Astrocyte (in vitro differentiated cells and primary cell): ENCODE measurements at regions not wholly inside any gene's neighbourhood (a gene's known extent, or its start where the extent isn't known, plus 50 kb on each side); places are given as distances from the start of the nearest gene placed in this dataset.

Source experiments
- DNase-seq: peaks from one replicate; pipeline ENCODE4 v3.0.0-alpha.2; 2010; ENCODE audit warnings: low read depth
- FAIRE-seq: peaks from 2 replicates; lab custom pipeline; 2011; peaks lifted over from hg19 to GRCh38; lab: Jason Lieb, UNC
- H2AFZ ChIP-seq: 2 replicates; pipeline ENCODE4 v1.6.0; 2012; ENCODE audit warnings: low read depth, low read length, inconsistent platforms
- H3K27ac ChIP-seq: 2 replicates; pipeline ENCODE4 v1.5.1; 2011; ENCODE audit warnings: low read depth, low read length, inconsistent platforms
- H3K27me3 ChIP-seq: 2 replicates; pipeline ENCODE4 v1.6.0; 2011; ENCODE audit warnings: low read length, inconsistent platforms; ENCODE audit not compliant: insufficient read depth
- H3K36me3 ChIP-seq: 2 replicates; pipeline ENCODE4 v1.5.1; 2011; ENCODE audit warnings: low read length, inconsistent platforms; ENCODE audit not compliant: insufficient read depth
- H3K4me1 ChIP-seq: 2 replicates; pipeline ENCODE4 v1.5.1; 2011; ENCODE audit warnings: low read length, inconsistent platforms; ENCODE audit not compliant: insufficient read depth
- H3K4me2 ChIP-seq: 2 replicates; pipeline ENCODE4 v1.6.0; 2012; ENCODE audit warnings: low read length, inconsistent platforms
- H3K4me3 ChIP-seq: 2 replicates; pipeline ENCODE4 v1.5.1; 2011; ENCODE audit warnings: low read depth, mild to moderate bottlenecking, low read length, inconsistent platforms; ENCODE audit not compliant: insufficient read depth
- H3K79me2 ChIP-seq: 2 replicates; pipeline ENCODE4 v1.6.0; 2012; ENCODE audit warnings: mild to moderate bottlenecking, low read length, inconsistent platforms; ENCODE audit not compliant: insufficient read depth
- H3K9ac ChIP-seq: 2 replicates; pipeline ENCODE4 v1.6.0; 2012; ENCODE audit warnings: mild to moderate bottlenecking, low read length, inconsistent platforms
- H3K9me3 ChIP-seq: 2 replicates; pipeline ENCODE4 v1.5.1; 2012; ENCODE audit warnings: low read depth, mild to moderate bottlenecking, low read length, inconsistent platforms; ENCODE audit not compliant: insufficient read depth
- H4K20me1 ChIP-seq: 2 replicates; pipeline ENCODE4 v1.6.0; 2012; ENCODE audit warnings: low read length, inconsistent platforms; ENCODE audit not compliant: insufficient read depth
- H3K27ac Mint-ChIP-seq: one replicate; pipeline ENCODE4 v1.8.0; 2021; ENCODE audit warnings: mild to moderate bottlenecking, mixed read lengths; ENCODE audit not compliant: unreplicated experiment
- H3K27me3 Mint-ChIP-seq: one replicate; pipeline ENCODE4 v1.8.0; 2021; ENCODE audit warnings: low read depth, mixed read lengths; ENCODE audit not compliant: unreplicated experiment
- H3K36me3 Mint-ChIP-seq: one replicate; pipeline ENCODE4 v1.8.0; 2021; ENCODE audit warnings: low read depth, mixed read lengths; ENCODE audit not compliant: unreplicated experiment
- H3K4me1 Mint-ChIP-seq: one replicate; pipeline ENCODE4 v1.8.0; 2021; ENCODE audit warnings: low read depth, mixed read lengths; ENCODE audit not compliant: unreplicated experiment
- H3K4me3 Mint-ChIP-seq: one replicate; pipeline ENCODE4 v1.8.0; 2021; ENCODE audit warnings: mild to moderate bottlenecking, moderate library complexity, mixed read lengths; ENCODE audit not compliant: unreplicated experiment
- H3K9me3 Mint-ChIP-seq: one replicate; pipeline ENCODE4 v1.8.0; 2021; ENCODE audit warnings: mild to moderate bottlenecking, mixed read lengths; ENCODE audit not compliant: unreplicated experiment
- EZH2 ChIP-seq: IDR thresholded peaks from 2 replicates; pipeline ENCODE4 v1.6.1; 2012; ENCODE audit warnings: mild to moderate bottlenecking, low read length, inconsistent platforms; ENCODE audit not compliant: insufficient read depth
- TF ChIP-seq, protein P1 (sequence below): IDR thresholded peaks from 2 replicates; pipeline ENCODE4 v1.5.1; 2011; ENCODE audit warnings: low read depth, mild to moderate bottlenecking, inconsistent platforms, low read length, moderate library complexity; ENCODE audit not compliant: insufficient read depth

GRCh38 chr5:172570594-172571334, 70.3 kb upstream of the NEURL1B start:
- peaks cover 2% of the 10 kb centered on the region for H3K4me1 Mint-ChIP-seq

DNA sequence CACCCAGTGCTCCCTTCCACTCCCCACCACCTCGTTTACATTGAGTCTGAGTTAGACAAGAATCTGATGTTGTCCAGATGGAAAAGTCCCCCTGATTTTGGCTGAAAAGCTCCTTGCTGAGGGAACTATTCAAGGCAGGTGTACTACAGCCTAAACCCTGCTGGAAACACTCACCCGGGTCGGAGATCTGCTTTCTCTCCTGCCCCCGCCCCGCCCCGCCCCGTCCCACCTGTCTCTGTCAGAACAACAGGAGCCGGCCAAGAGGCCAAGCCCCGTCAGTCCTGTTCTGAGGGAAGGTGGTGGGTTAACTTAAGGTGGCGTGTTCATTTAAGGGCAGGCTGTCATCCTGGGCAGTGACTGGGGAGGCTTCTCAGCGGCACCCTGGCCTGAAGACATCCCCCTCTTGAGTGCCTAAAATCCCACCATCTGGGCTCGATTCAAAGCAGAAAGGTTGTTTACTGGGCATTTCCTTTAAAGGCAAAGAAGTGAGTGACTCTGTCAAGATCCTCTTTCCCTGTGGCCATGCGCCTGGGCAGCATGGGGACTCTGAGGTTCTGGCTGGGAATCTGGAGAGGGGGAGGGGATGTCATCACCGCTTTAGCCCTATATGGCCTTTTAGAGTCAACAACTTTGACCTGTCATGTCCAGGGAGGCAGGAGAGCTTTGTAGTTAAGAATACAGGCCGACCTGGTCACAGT, 71.1 kb upstream of the NEURL1B start:
- TF ChIP-seq, protein P1, sequence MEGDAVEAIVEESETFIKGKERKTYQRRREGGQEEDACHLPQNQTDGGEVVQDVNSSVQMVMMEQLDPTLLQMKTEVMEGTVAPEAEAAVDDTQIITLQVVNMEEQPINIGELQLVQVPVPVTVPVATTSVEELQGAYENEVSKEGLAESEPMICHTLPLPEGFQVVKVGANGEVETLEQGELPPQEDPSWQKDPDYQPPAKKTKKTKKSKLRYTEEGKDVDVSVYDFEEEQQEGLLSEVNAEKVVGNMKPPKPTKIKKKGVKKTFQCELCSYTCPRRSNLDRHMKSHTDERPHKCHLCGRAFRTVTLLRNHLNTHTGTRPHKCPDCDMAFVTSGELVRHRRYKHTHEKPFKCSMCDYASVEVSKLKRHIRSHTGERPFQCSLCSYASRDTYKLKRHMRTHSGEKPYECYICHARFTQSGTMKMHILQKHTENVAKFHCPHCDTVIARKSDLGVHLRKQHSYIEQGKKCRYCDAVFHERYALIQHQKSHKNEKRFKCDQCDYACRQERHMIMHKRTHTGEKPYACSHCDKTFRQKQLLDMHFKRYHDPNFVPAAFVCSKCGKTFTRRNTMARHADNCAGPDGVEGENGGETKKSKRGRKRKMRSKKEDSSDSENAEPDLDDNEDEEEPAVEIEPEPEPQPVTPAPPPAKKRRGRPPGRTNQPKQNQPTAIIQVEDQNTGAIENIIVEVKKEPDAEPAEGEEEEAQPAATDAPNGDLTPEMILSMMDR: no peak
- no peak for TF ChIP-seq EZH2
- Histone ChIP-seq H3K79me2 (no peaks in the 10 kb centered on the region), H3K36me3 (no peaks in the 10 kb centered on the region), H3K4me3 (no peak overlapping the region), H3K27me3 (peaks cover 27% of the 10 kb centered on the region), H3K9ac (no peak overlapping the region), H4K20me1 (no peaks in the 10 kb centered on the region), H3K4me2 (no peak overlapping the region), H2AFZ (no peak overlapping the region), H3K27ac (no peak overlapping the region), H3K4me1 (no peaks in the 10 kb centered on the region), H3K9me3 (peaks cover 5% of the 10 kb centered on the region)
- Mint-ChIP-seq H3K27ac (no peak overlapping the region), H3K27me3 (peaks cover 56% of the 10 kb centered on the region), H3K36me3 (no peaks in the 10 kb centered on the region), H3K9me3 (no peaks in the 10 kb centered on the region), H3K4me1 (peaks cover 2% of the 10 kb centered on the region), H3K4me3 (no peak overlapping the region)
- DNase-seq: no peak
- no peak for FAIRE-seq

More at GRCh38 chr5:172570594-172571334, 70.3 kb upstream of the NEURL1B start:
- H3K4me3 Mint-ChIP-seq: no peak overlapping the region
- H3K27ac Mint-ChIP-seq: no peak overlapping the region
- no peak overlapping the region for H3K4me3 ChIP-seq
- H3K27ac ChIP-seq: no peak overlapping the region
- H2AFZ ChIP-seq: no peak overlapping the region
- peaks cover 5% of the 10 kb centered on the region for H3K9me3 ChIP-seq
- no peaks in the 10 kb centered on the region for H3K9me3 Mint-ChIP-seq
- no peaks in the 10 kb centered on the region for H3K36me3 ChIP-seq
- H3K79me2 ChIP-seq: no peaks in the 10 kb centered on the region
- peaks cover 48% of the 10 kb centered on the region for H3K27me3 Mint-ChIP-seq
- H4K20me1 ChIP-seq: no peaks in the 10 kb centered on the region
- DNase-seq: no peak
- FAIRE-seq: no peak
- no peak overlapping the region for H3K4me2 ChIP-seq
- H3K36me3 Mint-ChIP-seq: no peaks in the 10 kb centered on the region
- no peak overlapping the region for H3K9ac ChIP-seq
- no peaks in the 10 kb centered on the region for H3K4me1 ChIP-seq
- no peak for TF ChIP-seq EZH2
- TF ChIP-seq, protein P1: no peak
- peaks cover 23% of the 10 kb centered on the region for H3K27me3 ChIP-seq
